GM12878 (cell line): ENCODE measurements at regions not wholly inside any gene's neighbourhood (a gene's known extent, or its start where the extent isn't known, plus 50 kb on each side); places are given as distances from the start of the nearest gene placed in this dataset.

Experiments
- BCLAF1 ChIP-seq: fragments of 450-650 bp; IDR thresholded peaks from 2 replicates; pipeline ENCODE4 v1.6.1; 2017; ENCODE audit warnings: antibody characterized with exemption, mild to moderate bottlenecking, moderate library complexity
- CTCF ChIP-seq, 3 experiments: IDR thresholded peaks in 2 of 3; conservative IDR thresholded peaks in 1 of 3; 2 replicates each; pipeline ENCODE4 v1.5.1; 2011; ENCODE audit warnings: low read depth in 3 of 3, low read length in 3 of 3, mild to moderate bottlenecking in 3 of 3, control low read depth in 2 of 3, moderate library complexity in 2 of 3, inconsistent platforms in 1 of 3, mixed read lengths in 1 of 3; ENCODE audit not compliant: control insufficient read depth in 2 of 3, insufficient read depth in 1 of 3; ENCODE audit errors: extremely low read depth in 1 of 3
- IRF3 ChIP-seq: fragments of 450-650 bp; IDR thresholded peaks from 2 replicates; pipeline ENCODE4 v1.6.1; 2014; ENCODE audit warnings: mild to moderate bottlenecking
- MXI1 ChIP-seq: fragments of 150-350 bp; IDR thresholded peaks from 2 replicates; pipeline ENCODE4 v1.6.1; 2011; ENCODE audit warnings: low read depth, mild to moderate bottlenecking, inconsistent platforms, low read length, improper control_type of control experiment
- SIX5 ChIP-seq: IDR thresholded peaks from 2 replicates; pipeline ENCODE4 v1.6.1; 2011; ENCODE audit warnings: mild to moderate bottlenecking, low read depth, low read length, moderate library complexity; ENCODE audit not compliant: severe bottlenecking
- ZNF24 ChIP-seq: fragments of 450-650 bp; IDR thresholded peaks from 2 replicates; pipeline ENCODE4 v1.6.1; 2017; ENCODE audit warnings: antibody characterized with exemption, mild to moderate bottlenecking

- no peak for TF ChIP-seq CTCF (IDR thresholded peaks at IDR 0.05 in 2 of 3, conservative IDR thresholded peaks at IDR 0.05 in 1 of 3; ENCODE audit: control insufficient read depth in 2 of 3, extremely low read depth in 1 of 3, insufficient read depth in 1 of 3, low read depth in 3 of 3, low read length in 3 of 3)
- no peak for TF ChIP-seq MXI1
- no peak for TF ChIP-seq ZNF24
- no peak for TF ChIP-seq BCLAF1
- TF ChIP-seq IRF3: no peak
- no peak for TF ChIP-seq SIX5
These were observed 112.0 kb upstream of the NDP start for GRCh38 chrX:44085209-44085608.
